ENCODE measurements at regions not wholly inside any gene's neighbourhood (a gene's known extent, or its start where the extent isn't known, plus 50 kb on each side); places are given as distances from the start of the nearest gene placed in this dataset.

DNA sequence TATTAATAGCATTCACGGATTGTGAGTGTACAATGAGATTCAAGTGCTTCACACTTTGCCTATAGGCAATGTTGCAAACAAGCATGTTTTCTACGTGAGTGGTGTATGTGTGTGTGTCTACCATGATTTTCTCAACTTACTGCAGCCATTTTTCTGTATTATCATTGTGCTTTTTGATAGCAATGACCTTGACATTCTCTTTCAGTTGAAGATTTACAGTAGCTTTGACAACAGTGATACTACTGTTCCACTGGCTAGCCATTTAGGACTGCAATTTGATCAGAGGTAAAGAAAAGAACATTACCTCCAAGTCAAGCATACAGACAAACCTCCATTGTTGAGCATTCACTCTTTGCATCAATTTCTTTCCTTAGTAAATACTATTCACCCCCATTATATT, 297.0 kb downstream of the MAN2A1 start:
- Histone ChIP-seq H3K4me1 (peaks cover 0 to 38% (median 11%) of the 10 kb centered on the region in 4 donors), H3K4me3 (no peak overlapping the region), H3K27me3 (no peaks in the 10 kb centered on the region), H3K27ac (no peak overlapping the region), H3K36me3 (no peaks in the 10 kb centered on the region), H3K9me3 (no peaks in the 10 kb centered on the region)
- TF ChIP-seq, protein P1, sequence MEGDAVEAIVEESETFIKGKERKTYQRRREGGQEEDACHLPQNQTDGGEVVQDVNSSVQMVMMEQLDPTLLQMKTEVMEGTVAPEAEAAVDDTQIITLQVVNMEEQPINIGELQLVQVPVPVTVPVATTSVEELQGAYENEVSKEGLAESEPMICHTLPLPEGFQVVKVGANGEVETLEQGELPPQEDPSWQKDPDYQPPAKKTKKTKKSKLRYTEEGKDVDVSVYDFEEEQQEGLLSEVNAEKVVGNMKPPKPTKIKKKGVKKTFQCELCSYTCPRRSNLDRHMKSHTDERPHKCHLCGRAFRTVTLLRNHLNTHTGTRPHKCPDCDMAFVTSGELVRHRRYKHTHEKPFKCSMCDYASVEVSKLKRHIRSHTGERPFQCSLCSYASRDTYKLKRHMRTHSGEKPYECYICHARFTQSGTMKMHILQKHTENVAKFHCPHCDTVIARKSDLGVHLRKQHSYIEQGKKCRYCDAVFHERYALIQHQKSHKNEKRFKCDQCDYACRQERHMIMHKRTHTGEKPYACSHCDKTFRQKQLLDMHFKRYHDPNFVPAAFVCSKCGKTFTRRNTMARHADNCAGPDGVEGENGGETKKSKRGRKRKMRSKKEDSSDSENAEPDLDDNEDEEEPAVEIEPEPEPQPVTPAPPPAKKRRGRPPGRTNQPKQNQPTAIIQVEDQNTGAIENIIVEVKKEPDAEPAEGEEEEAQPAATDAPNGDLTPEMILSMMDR (IDR thresholded peaks at IDR 0.05), result no peak
- no peak for TF ChIP-seq POLR2A (IDR thresholded peaks at IDR 0.05)
- no peak for DNase-seq
- ATAC-seq, result no peak
- 40% methylated on average over 1 of the region's 2 CpGs for WGBS (ENCODE audit: insufficient coverage, low coverage, low lambda C conversion rate, missing lambda C conversion rate)
- intact Hi-C loops (cut with DNase I), result no loop called here

DNA sequence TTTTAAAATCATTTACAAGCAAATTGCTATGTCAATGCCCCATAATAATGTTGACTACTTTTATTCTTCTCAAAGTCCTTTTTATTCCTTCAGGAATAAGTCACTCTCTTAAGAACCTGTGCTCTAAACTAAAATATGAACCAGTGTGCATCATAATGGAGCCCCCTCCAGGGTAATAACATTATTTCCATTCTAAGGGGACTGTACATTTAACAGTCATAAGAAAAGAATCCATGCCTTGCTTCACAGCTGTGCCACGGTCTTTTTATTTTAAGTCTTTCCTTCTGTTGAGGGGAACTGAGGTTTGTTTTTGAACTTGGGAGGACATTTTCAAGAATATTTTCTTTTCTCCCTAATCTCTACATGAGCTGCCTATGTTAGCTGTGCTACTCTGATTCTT, 297.6 kb downstream of the MAN2A1 start:
- Histone ChIP-seq H3K27ac (peak overlapping the region in 1 of 3 donors; percentile 76), H3K4me3 (no peak overlapping the region), H3K4me1 (peaks cover 0 to 40% (median 13%) of the 10 kb centered on the region in 4 donors), H3K9me3 (no peaks in the 10 kb centered on the region), H3K36me3 (no peaks in the 10 kb centered on the region), H3K27me3 (no peaks in the 10 kb centered on the region)
- WGBS (ENCODE audit: insufficient coverage, low coverage, low lambda C conversion rate, missing lambda C conversion rate), result 0% methylated on average over 1 of the region's 1 CpG
- ATAC-seq (no peak), DNase-seq (no peak)
- TF ChIP-seq, protein P1 (IDR thresholded peaks at IDR 0.05), result no peak
- TF ChIP-seq POLR2A (IDR thresholded peaks at IDR 0.05), result no peak
- intact Hi-C loops (cut with DNase I), result no loop called here

DNA sequence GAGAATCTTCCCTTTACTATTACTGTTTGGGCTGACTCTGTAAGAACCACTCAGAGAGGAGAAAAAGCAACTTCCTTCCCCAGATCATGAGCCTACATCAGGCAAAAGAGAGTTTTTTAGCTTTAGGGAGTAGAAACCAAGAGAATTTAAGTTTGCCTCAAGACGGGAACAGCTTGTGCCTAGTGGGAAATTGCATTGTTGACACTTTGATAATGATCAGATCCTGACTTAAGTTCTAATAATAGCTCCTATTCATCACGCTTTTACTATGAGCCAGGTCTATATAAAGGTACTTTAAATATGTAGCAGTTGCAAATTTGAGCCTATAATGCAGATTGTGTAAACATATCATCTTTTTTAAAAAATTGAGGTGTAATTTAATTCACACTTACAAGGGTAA, 298.2 kb downstream of the MAN2A1 start:
- peak overlapping the region in 2 of 3 donors; percentile 76 to 91 for H3K27ac ChIP-seq
- 18% methylated on average over 2 of the region's 2 CpGs for WGBS (ENCODE audit: insufficient coverage, low coverage, low lambda C conversion rate, missing lambda C conversion rate)
- peak; percentile 18 to 42 (median 34) for ATAC-seq
- DNase-seq, result no peak
- H3K4me1 ChIP-seq, result peaks cover 0 to 45% (median 16%) of the 10 kb centered on the region in 4 donors
- no peaks in the 10 kb centered on the region for H3K36me3 ChIP-seq
- TF ChIP-seq POLR2A (IDR thresholded peaks at IDR 0.05), result no peak
- TF ChIP-seq, protein P1 (IDR thresholded peaks at IDR 0.05), result no peak
- no peaks in the 10 kb centered on the region for H3K27me3 ChIP-seq
- intact Hi-C loops (cut with DNase I), result no loop called here
- no peaks in the 10 kb centered on the region for H3K9me3 ChIP-seq
- H3K4me3 ChIP-seq, result no peak overlapping the region

DNA sequence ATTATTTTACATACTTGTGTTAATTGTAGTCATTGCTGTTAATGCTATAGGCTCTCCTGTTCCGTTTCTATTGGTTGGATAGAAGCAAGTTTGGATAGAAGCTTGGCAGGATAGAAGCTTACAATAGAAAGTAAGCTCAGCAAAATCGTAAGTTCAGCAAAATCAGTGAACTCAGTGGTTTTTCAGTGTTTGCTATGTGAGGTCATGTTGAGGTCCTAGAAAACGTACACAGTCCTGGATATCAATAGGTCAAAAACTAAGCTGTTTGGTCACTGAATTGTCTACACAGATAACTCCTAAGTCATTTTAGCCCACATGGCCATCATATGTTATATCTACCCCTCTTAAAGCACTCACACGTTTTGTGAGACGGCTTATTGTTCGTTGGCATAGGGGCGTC, 299.4 kb downstream of the MAN2A1 start:
- TF ChIP-seq POLR2A (IDR thresholded peaks at IDR 0.05), result no peak
- TF ChIP-seq, protein P1 (IDR thresholded peaks at IDR 0.05), result no peak
- intact Hi-C loops (cut with DNase I), result no loop called here
- WGBS (ENCODE audit: insufficient coverage, low coverage, low lambda C conversion rate, missing lambda C conversion rate), result 31% methylated on average over 7 of the region's 7 CpGs
- no peak for DNase-seq
- no peak overlapping the region for H3K4me3 ChIP-seq
- H3K27ac ChIP-seq, result peak overlapping the region; percentile 29 to 91 (median 76)
- H3K27me3 ChIP-seq, result no peaks in the 10 kb centered on the region
- ATAC-seq, result peak; percentile 75 to 87 (median 80)
- peaks cover 0 to 56% (median 18%) of the 10 kb centered on the region in 4 donors for H3K4me1 ChIP-seq
- no peaks in the 10 kb centered on the region for H3K36me3 ChIP-seq
- no peaks in the 10 kb centered on the region for H3K9me3 ChIP-seq
